ENCODE measurements at regions not wholly inside any gene's neighbourhood (a gene's known extent, or its start where the extent isn't known, plus 50 kb on each side); places are given as distances from the start of the nearest gene placed in this dataset.

DNA sequence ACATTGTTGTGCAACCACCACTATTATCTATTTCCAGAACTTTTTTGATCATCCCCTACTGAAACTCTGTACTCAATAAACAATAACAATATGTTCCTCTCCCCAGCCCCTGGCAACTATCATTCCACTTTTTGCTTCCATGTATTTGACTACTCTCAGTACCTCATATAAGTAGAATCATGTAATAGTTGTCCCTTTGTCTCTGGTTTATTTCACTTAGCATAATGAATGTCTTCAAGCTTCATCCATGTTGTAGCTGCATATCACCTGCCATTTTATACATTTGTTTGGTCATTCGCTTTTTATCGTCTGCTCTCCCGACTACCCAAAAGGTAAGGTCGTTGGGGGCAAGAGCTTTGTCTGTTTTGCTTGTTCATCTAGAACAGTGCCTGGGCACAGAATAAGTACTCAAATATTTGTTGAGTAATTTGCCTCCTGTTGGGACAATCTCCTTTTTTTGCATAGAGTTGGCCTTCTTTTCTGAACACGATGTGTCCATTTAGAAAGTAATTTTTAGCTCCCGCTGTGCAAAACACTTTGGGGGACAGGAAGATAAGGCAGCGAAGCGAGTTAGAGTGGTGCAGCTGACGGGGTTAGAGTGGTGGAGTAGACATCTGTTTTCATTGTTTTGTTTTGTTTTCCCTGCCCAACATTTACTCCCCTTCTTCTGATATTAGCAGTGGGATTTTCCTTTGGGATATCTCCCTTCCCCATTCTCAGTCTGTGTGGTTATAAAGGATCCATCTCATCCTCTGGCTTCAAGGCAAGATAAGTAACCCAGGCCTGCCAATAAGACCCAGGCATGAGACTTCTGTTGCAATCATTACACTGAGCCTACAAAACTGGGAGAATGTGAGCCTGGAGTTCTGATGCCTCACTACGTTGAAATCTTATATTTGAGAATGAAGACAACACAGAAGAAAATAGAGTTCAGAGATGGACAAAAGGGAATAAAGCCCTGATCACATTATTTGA lies 83.4 kb upstream of the RNU6-1 start:
- Histone ChIP-seq H3K36me3 (ENCODE audit: control insufficient read depth in 1 of 2, insufficient read depth in 2 of 2, low read depth in 1 of 2, low read length in 2 of 2) (no peaks in the 10 kb centered on the region), H3K27me3 (ENCODE audit: control insufficient read depth in 1 of 2, insufficient read depth in 1 of 2, low read length in 2 of 2) (no peaks in the 10 kb centered on the region), H4K91ac (ENCODE audit: low read length) (no peak overlapping the region), H3K79me1 (replicated peaks; ENCODE audit: low read length, poor library complexity, severe bottlenecking) (no peaks in the 10 kb centered on the region), H3K4me2 (ENCODE audit: low read length, poor library complexity, severe bottlenecking) (no peak overlapping the region), H2BK5ac (ENCODE audit: low read depth, low read length, poor library complexity, severe bottlenecking) (no peak overlapping the region), H2BK120ac (ENCODE audit: low read depth, low read length) (no peak overlapping the region), H3K9me3 (ENCODE audit: control insufficient read depth, low read length) (peaks cover 6% of the 10 kb centered on the region), H2AK5ac (ENCODE audit: low read length, severe bottlenecking) (no peak overlapping the region), H4K8ac (ENCODE audit: low read length) (no peak overlapping the region), H3K14ac (ENCODE audit: low read length in 2 of 2) (no peak overlapping the region), H3K4ac (ENCODE audit: low read depth in 1 of 2, low read length in 2 of 2) (no peak overlapping the region), H3K4me1 (ENCODE audit: control insufficient read depth, insufficient read depth, low read depth, low read length) (peaks cover 7% of the 10 kb centered on the region), H2BK15ac (ENCODE audit: low read depth, poor library complexity, severe bottlenecking) (no peak overlapping the region), H3K27ac (ENCODE audit: low read length, poor library complexity, severe bottlenecking) (no peak overlapping the region), H3K9ac (ENCODE audit: low read length) (no peak overlapping the region), H2AFZ (ENCODE audit: low read depth, low read length) (no peak overlapping the region), H3K4me3 (ENCODE audit: insufficient read depth in 1 of 2, low read depth in 1 of 2, low read length in 2 of 2) (no peak overlapping the region), H2BK12ac (ENCODE audit: low read length in 2 of 2) (no peak overlapping the region), H3K18ac (ENCODE audit: low read depth in 1 of 2, low read length in 2 of 2) (no peak overlapping the region), H3K23ac (ENCODE audit: low read length in 2 of 2) (no peak overlapping the region)
- no peak for DNase-seq
- WGBS: 90% methylated on average over 10 of the region's 10 CpGs

DNA sequence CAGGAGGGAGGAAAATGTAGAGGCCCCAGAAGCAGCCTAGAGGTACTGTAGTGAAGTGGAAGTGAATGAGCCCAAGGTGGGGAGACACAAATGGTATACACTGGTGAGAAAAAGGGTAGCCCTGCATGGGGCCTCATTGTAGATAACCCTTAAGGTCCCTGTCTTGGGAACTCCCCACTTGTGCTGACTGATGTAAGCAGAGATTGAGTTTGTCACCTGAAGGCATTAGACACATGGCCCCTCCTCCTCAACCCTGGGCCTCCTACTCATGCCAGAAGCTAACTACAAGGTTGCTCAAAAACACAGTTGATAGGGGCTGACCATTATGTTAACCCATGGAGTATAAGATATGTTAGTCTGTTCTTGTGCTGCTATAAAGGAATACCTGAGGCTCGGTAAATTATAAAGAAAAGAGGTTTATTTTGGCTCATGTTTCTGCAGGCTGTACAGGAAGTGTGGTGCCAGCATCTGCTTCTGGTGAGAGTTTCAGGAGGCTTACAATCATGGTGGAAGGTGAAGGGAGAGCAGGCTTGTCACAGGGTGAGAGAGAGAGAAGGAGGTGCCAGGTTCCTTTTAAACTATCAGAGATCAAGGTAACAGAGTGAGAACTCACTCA lies 84.6 kb upstream of the RNU6-1 start:
- H4K8ac ChIP-seq (ENCODE audit: low read length): no peak overlapping the region
- no peak overlapping the region for H3K4ac ChIP-seq (ENCODE audit: low read depth in 1 of 2, low read length in 2 of 2)
- no peaks in the 10 kb centered on the region for H3K79me1 ChIP-seq (replicated peaks; ENCODE audit: low read length, poor library complexity, severe bottlenecking)
- no peaks in the 10 kb centered on the region for H3K36me3 ChIP-seq (ENCODE audit: control insufficient read depth in 1 of 2, insufficient read depth in 2 of 2, low read depth in 1 of 2, low read length in 2 of 2)
- no peak overlapping the region for H3K4me2 ChIP-seq (ENCODE audit: low read length, poor library complexity, severe bottlenecking)
- H2BK5ac ChIP-seq (ENCODE audit: low read depth, low read length, poor library complexity, severe bottlenecking): no peak overlapping the region
- WGBS: 96% methylated on average over 1 of the region's 1 CpG
- no peak overlapping the region for H3K14ac ChIP-seq (ENCODE audit: low read length in 2 of 2)
- H3K23ac ChIP-seq (ENCODE audit: low read length in 2 of 2): no peak overlapping the region
- no peaks in the 10 kb centered on the region for H3K9me3 ChIP-seq (ENCODE audit: control insufficient read depth, low read length)
- H2AK5ac ChIP-seq (ENCODE audit: low read length, severe bottlenecking): no peak overlapping the region
- H4K91ac ChIP-seq (ENCODE audit: low read length): no peak overlapping the region
- H3K18ac ChIP-seq (ENCODE audit: low read depth in 1 of 2, low read length in 2 of 2): no peak overlapping the region
- H3K27me3 ChIP-seq (ENCODE audit: control insufficient read depth in 1 of 2, insufficient read depth in 1 of 2, low read length in 2 of 2): no peaks in the 10 kb centered on the region
- H3K4me1 ChIP-seq (ENCODE audit: control insufficient read depth, insufficient read depth, low read depth, low read length): peaks cover 8% of the 10 kb centered on the region
- H3K4me3 ChIP-seq (ENCODE audit: insufficient read depth in 1 of 2, low read depth in 1 of 2, low read length in 2 of 2): no peak overlapping the region
- H2BK15ac ChIP-seq (ENCODE audit: low read depth, poor library complexity, severe bottlenecking): no peak overlapping the region
- no peak overlapping the region for H3K9ac ChIP-seq (ENCODE audit: low read length)
- H2BK120ac ChIP-seq (ENCODE audit: low read depth, low read length): peak overlapping the region; percentile 9
- H3K27ac ChIP-seq (ENCODE audit: low read length, poor library complexity, severe bottlenecking): no peak overlapping the region
- DNase-seq: no peak
- no peak overlapping the region for H2AFZ ChIP-seq (ENCODE audit: low read depth, low read length)
- H2BK12ac ChIP-seq (ENCODE audit: low read length in 2 of 2): no peak overlapping the region

DNA sequence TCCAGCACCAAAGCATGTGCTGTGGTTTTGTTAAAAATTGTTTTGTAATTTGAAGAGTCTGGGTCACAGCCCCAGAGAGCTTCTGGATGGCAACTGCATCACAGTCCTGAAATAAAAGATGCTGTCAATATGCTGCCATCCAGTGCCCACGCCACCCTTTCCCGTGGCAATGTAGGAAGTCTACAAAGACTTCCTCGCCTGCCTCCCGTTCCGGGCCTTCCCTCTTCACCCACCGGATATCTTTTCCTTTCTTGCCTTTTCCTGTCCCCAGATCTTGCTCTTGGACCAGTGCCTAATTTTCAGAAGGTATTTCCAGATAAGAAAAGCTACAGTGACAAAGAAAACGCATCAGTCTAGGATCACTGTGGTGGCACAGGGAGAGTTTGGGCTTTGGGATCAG lies 85.3 kb upstream of the RNU6-1 start:
- Histone ChIP-seq H2BK120ac (ENCODE audit: low read depth, low read length) (no peak overlapping the region), H3K9me3 (ENCODE audit: control insufficient read depth, low read length) (no peaks in the 10 kb centered on the region), H3K9ac (ENCODE audit: low read length) (no peak overlapping the region), H2BK5ac (ENCODE audit: low read depth, low read length, poor library complexity, severe bottlenecking) (no peak overlapping the region), H2AK5ac (ENCODE audit: low read length, severe bottlenecking) (no peak overlapping the region), H3K4me1 (ENCODE audit: control insufficient read depth, insufficient read depth, low read depth, low read length) (peaks cover 8% of the 10 kb centered on the region), H3K23ac (ENCODE audit: low read length in 2 of 2) (no peak overlapping the region), H2BK12ac (ENCODE audit: low read length in 2 of 2) (peak overlapping the region in 1 of 2 experiments; percentile 10), H3K4me3 (ENCODE audit: insufficient read depth in 1 of 2, low read depth in 1 of 2, low read length in 2 of 2) (no peak overlapping the region), H3K4me2 (ENCODE audit: low read length, poor library complexity, severe bottlenecking) (no peak overlapping the region), H3K14ac (ENCODE audit: low read length in 2 of 2) (no peak overlapping the region), H2BK15ac (ENCODE audit: low read depth, poor library complexity, severe bottlenecking) (no peak overlapping the region), H3K18ac (ENCODE audit: low read depth in 1 of 2, low read length in 2 of 2) (no peak overlapping the region), H2AFZ (ENCODE audit: low read depth, low read length) (no peak overlapping the region), H3K27me3 (ENCODE audit: control insufficient read depth in 1 of 2, insufficient read depth in 1 of 2, low read length in 2 of 2) (peaks cover 0 to 4% of the 10 kb centered on the region in 2 experiments), H3K79me1 (replicated peaks; ENCODE audit: low read length, poor library complexity, severe bottlenecking) (no peaks in the 10 kb centered on the region), H3K27ac (ENCODE audit: low read length, poor library complexity, severe bottlenecking) (no peak overlapping the region), H3K4ac (ENCODE audit: low read depth in 1 of 2, low read length in 2 of 2) (no peak overlapping the region), H4K8ac (ENCODE audit: low read length) (no peak overlapping the region), H4K91ac (ENCODE audit: low read length) (no peak overlapping the region), H3K36me3 (ENCODE audit: control insufficient read depth in 1 of 2, insufficient read depth in 2 of 2, low read depth in 1 of 2, low read length in 2 of 2) (no peaks in the 10 kb centered on the region)
- no peak for DNase-seq
- 98% methylated on average over 6 of the region's 7 CpGs for WGBS

DNA sequence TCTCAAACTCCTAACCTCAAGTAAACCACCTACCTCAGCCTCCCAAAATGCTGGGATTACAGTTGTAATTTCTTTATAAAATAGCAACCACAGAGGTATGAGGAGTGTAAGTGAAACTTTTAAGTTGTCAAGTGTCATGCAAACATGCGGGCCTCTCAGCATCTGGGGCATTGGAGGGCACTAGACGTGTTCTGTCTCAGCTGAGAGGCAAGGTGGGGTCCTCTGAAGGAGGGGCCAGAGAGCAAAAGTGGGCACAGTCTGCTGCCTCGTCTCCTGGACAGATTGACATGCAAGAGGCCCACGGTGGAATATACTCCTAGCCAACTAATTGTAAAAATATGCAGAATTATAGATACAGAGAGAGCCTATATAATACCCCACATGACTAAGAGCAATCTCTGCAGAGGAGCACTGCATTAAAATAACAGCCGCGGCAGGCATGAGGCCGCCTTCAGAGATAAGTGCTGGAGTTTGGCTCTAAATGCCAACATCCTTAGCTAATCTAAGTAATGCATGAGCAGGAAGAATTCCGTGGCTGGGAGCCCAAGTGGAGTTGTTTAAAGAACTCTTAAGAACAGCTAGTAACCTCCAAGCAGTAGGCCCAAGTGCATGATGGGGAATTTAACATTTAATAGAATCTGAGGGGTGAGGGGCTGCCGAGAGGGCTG lies 87.8 kb upstream of the RNU6-1 start:
- H4K8ac ChIP-seq (ENCODE audit: low read length): peak overlapping the region; percentile 8
- peak overlapping the region in 1 of 2 experiments; percentile 90 for H3K18ac ChIP-seq (ENCODE audit: low read depth in 1 of 2, low read length in 2 of 2)
- H3K36me3 ChIP-seq (ENCODE audit: control insufficient read depth in 1 of 2, insufficient read depth in 2 of 2, low read depth in 1 of 2, low read length in 2 of 2): no peaks in the 10 kb centered on the region
- no peak overlapping the region for H2BK15ac ChIP-seq (ENCODE audit: low read depth, poor library complexity, severe bottlenecking)
- H4K91ac ChIP-seq (ENCODE audit: low read length): no peak overlapping the region
- no peak overlapping the region for H2AK5ac ChIP-seq (ENCODE audit: low read length, severe bottlenecking)
- H3K27me3 ChIP-seq (ENCODE audit: control insufficient read depth in 1 of 2, insufficient read depth in 1 of 2, low read length in 2 of 2): peaks cover 0 to 4% of the 10 kb centered on the region in 2 experiments
- no peak overlapping the region for H2BK5ac ChIP-seq (ENCODE audit: low read depth, low read length, poor library complexity, severe bottlenecking)
- H3K9ac ChIP-seq (ENCODE audit: low read length): no peak overlapping the region
- H2BK12ac ChIP-seq (ENCODE audit: low read length in 2 of 2): no peak overlapping the region
- H3K4ac ChIP-seq (ENCODE audit: low read depth in 1 of 2, low read length in 2 of 2): no peak overlapping the region
- peak; percentile 89 for DNase-seq
- H3K9me3 ChIP-seq (ENCODE audit: control insufficient read depth, low read length): no peaks in the 10 kb centered on the region
- H3K4me2 ChIP-seq (ENCODE audit: low read length, poor library complexity, severe bottlenecking): no peak overlapping the region
- H3K4me1 ChIP-seq (ENCODE audit: control insufficient read depth, insufficient read depth, low read depth, low read length): peaks cover 8% of the 10 kb centered on the region
- H3K27ac ChIP-seq (ENCODE audit: low read length, poor library complexity, severe bottlenecking): peak overlapping the region; percentile 77
- H3K14ac ChIP-seq (ENCODE audit: low read length in 2 of 2): no peak overlapping the region
- 24% methylated on average over 6 of the region's 9 CpGs for WGBS
- H3K4me3 ChIP-seq (ENCODE audit: insufficient read depth in 1 of 2, low read depth in 1 of 2, low read length in 2 of 2): peak overlapping the region in 1 of 2 experiments; percentile 28
- H3K23ac ChIP-seq (ENCODE audit: low read length in 2 of 2): no peak overlapping the region
- no peaks in the 10 kb centered on the region for H3K79me1 ChIP-seq (replicated peaks; ENCODE audit: low read length, poor library complexity, severe bottlenecking)
- no peak overlapping the region for H2AFZ ChIP-seq (ENCODE audit: low read depth, low read length)
- no peak overlapping the region for H2BK120ac ChIP-seq (ENCODE audit: low read depth, low read length)

Data from mesenchymal stem cell (in vitro differentiated cells and primary cell).